ENCODE measurements at regions not wholly inside any gene's neighbourhood (a gene's known extent, or its start where the extent isn't known, plus 50 kb on each side); places are given as distances from the start of the nearest gene placed in this dataset.
A peak's percentile ranks its signal among the peaks of the same experiment; 100 is the strongest.

DNA sequence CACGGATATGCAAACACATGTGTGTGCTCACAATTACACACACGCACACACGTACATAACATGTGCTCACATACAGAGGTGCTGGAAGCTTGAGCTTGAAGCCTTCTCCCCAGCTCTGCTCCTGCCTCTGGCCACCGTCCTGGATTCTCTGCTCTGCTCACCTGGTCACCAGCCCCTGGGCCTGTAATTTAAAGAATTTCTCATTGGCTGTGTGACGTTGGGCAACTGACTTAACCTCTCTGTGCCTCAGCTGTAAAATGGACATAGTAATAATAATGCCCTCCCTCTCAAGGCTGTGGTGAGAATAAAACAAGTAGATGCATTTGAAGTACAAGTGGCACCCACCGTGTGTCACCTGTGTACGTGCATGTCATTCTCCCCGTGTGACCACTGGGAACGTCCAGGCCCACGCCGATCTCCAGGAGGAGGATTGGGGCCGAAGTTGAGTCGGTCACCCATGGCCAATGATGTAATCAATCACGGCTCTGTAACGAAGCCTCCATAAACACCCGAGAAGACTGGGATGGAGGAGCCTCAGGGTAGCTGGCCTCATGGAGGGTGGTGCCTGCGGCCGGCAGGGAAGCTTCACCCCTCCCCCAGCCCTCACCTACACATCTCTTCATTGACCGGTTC, 160.9 kb upstream of the AFDN start:
- ChIA-PET POLR2A (no interaction called here), CTCF (no interaction called here)
- H3K27ac ChIP-seq (ENCODE audit: extremely low read depth, low read depth, low read length) = no peak overlapping the region
- H3K4me3 ChIP-seq (ENCODE audit: low read depth, low read length) = no peak overlapping the region
- H3K9me3 ChIP-seq (ENCODE audit: control insufficient read depth, insufficient read depth, low read depth, low read length) = no peaks in the 10 kb centered on the region
- H3K4me1 ChIP-seq (ENCODE audit: control insufficient read depth, insufficient read depth, low read length) = no peaks in the 10 kb centered on the region
- H3K36me3 ChIP-seq (ENCODE audit: control insufficient read depth in 2 of 2, insufficient read depth in 1 of 2, low read length in 2 of 2) = no peaks in the 10 kb centered on the region
- TF ChIP-seq ZIC2 (tag by site-specific recombination; IDR thresholded peaks at IDR 0.05) (no peak), ZNF768 (tag by site-specific recombination; IDR thresholded peaks at IDR 0.05) (peak; percentile 81)

DNA sequence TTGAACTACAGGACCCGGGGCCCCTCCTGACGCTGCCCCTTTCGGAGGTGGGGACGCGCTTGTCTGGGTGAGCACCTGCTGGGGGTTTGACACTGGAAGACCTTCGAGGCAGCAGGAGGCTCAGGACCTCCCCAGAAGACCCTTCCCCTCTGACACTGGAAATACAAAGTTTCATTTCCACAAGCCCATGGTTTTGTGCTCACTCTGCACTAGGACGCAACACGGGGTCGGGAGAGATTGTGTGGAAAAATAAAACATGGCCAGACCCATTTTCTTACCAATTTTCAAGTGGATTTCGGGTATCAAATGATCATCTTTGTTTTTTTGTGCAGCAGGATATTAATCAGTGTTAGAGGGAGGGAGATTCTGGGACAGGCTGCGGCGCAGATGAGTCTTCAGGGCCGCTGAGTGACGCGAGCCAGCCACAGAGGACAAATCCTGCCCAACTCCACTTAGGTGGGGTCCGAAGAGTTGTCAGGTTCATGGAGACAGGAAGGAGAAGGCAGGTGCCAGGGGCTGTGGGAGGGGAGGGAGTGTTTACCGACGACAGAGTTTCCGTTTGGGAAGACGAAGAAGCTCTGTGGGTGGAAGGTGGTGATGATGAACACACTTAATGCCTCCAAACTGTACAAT, 160.0 kb upstream of the AFDN start:
- ChIA-PET CTCF (interaction anchor here (0.6 kb wide), 1 partner anchor 231 kb away, joined by 4 read pairs; no protein-coding TSS in a partner anchor), POLR2A (no interaction called here)
- Histone ChIP-seq H3K36me3 (ENCODE audit: control insufficient read depth in 2 of 2, insufficient read depth in 1 of 2, low read length in 2 of 2) (no peaks in the 10 kb centered on the region), H3K27ac (ENCODE audit: extremely low read depth, low read depth, low read length) (no peak overlapping the region), H3K9me3 (ENCODE audit: control insufficient read depth, insufficient read depth, low read depth, low read length) (no peaks in the 10 kb centered on the region), H3K4me1 (ENCODE audit: control insufficient read depth, insufficient read depth, low read length) (no peaks in the 10 kb centered on the region), H3K4me3 (ENCODE audit: low read depth, low read length) (no peak overlapping the region)
- TF ChIP-seq GLI2 (tag by site-specific recombination; IDR thresholded peaks at IDR 0.05; ENCODE audit: borderline replicate concordance, low read depth) = no peak

- Histone ChIP-seq H3K4me3 (ENCODE audit: low read depth, low read length) (no peak overlapping the region), H3K4me1 (ENCODE audit: control insufficient read depth, insufficient read depth, low read length) (no peaks in the 10 kb centered on the region), H3K9me3 (ENCODE audit: control insufficient read depth, insufficient read depth, low read depth, low read length) (no peaks in the 10 kb centered on the region), H3K36me3 (ENCODE audit: control insufficient read depth in 2 of 2, insufficient read depth in 1 of 2, low read length in 2 of 2) (no peaks in the 10 kb centered on the region), H3K27ac (ENCODE audit: extremely low read depth, low read depth, low read length) (no peak overlapping the region)
- POLR2A ChIA-PET = no interaction called here
- CTCF ChIA-PET = interaction anchor here (0.6 kb wide), 1 partner anchor 230 kb away, joined by 4 read pairs; no protein-coding TSS in a partner anchor
- TF ChIP-seq SP3 (tag by site-specific recombination; IDR thresholded peaks at IDR 0.05) (no peak), ZBTB8A (tag by site-specific recombination; IDR thresholded peaks at IDR 0.05) (no peak), ZNF274 (IDR thresholded peaks at IDR 0.05; ENCODE audit: low read length) (no peak), ZNF274 (tag by site-specific recombination; IDR thresholded peaks at IDR 0.05; ENCODE audit: borderline replicate concordance) (no peak), ZFHX2 (tag by site-specific recombination; conservative IDR thresholded peaks at IDR 0.05) (no peak), ZNF777 (tag by site-specific recombination; IDR thresholded peaks at IDR 0.05; ENCODE audit: borderline replicate concordance) (no peak)
- TF ChIP-seq, protein P1, sequence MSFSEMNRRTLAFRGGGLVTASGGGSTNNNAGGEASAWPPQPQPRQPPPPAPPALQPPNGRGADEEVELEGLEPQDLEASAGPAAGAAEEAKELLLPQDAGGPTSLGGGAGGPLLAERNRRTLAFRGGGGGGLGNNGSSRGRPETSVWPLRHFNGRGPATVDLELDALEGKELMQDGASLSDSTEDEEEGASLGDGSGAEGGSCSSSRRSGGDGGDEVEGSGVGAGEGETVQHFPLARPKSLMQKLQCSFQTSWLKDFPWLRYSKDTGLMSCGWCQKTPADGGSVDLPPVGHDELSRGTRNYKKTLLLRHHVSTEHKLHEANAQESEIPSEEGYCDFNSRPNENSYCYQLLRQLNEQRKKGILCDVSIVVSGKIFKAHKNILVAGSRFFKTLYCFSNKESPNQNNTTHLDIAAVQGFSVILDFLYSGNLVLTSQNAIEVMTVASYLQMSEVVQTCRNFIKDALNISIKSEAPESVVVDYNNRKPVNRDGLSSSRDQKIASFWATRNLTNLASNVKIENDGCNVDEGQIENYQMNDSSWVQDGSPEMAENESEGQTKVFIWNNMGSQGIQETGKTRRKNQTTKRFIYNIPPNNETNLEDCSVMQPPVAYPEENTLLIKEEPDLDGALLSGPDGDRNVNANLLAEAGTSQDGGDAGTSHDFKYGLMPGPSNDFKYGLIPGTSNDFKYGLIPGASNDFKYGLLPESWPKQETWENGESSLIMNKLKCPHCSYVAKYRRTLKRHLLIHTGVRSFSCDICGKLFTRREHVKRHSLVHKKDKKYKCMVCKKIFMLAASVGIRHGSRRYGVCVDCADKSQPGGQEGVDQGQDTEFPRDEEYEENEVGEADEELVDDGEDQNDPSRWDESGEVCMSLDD (tag by site-specific recombination; IDR thresholded peaks at IDR 0.05) = no peak
Observed at GRCh38 chr6:167667204-167668018, 159.3 kb upstream of the AFDN start.

DNA sequence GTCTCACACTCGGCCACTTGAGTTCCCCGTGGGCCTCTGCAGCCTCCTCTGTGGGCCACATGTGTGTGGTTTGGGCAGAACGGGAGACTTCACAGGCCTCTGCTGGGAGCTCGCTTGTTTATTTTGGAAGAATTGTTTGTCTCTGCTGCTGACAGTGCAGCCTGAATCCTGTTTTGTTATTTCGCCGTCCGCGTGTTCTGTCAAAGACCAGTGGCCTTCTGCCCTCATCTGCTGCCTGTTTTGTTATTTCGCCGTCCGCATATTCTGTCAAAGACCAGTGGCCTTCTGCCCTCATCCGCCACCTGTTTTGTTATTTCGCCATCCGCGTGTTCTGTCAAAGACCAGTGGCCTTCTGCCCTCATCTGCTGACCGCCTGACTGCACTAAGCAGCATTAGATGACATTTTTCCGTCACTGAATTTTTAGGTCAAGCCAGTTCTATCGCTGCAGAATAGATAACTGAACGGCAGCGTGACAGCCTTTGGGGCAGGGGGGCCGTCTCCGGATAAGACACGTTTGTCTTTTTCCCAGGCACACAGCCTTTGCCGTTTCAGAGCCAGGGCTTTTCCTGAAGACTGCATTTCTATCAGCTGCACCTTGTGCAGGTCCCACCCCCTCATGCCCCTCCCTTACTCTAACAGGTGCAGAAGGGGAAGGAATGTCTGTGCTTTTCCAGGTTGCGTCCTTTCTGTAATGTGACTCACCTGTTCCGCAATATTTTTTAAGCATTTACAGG, 158.5 kb upstream of the AFDN start:
- Histone ChIP-seq H3K36me3 (ENCODE audit: control insufficient read depth in 2 of 2, insufficient read depth in 1 of 2, low read length in 2 of 2) (no peaks in the 10 kb centered on the region), H3K27ac (ENCODE audit: extremely low read depth, low read depth, low read length) (no peak overlapping the region), H3K4me1 (ENCODE audit: control insufficient read depth, insufficient read depth, low read length) (no peaks in the 10 kb centered on the region), H3K4me3 (ENCODE audit: low read depth, low read length) (no peak overlapping the region), H3K9me3 (ENCODE audit: control insufficient read depth, insufficient read depth, low read depth, low read length) (no peaks in the 10 kb centered on the region)
- POLR2A ChIA-PET = no interaction called here
- CTCF ChIA-PET = interaction anchor here (0.6 kb wide), 1 partner anchor 99 kb away, joined by 3 read pairs; no protein-coding TSS in a partner anchor
- TF ChIP-seq, protein P2, sequence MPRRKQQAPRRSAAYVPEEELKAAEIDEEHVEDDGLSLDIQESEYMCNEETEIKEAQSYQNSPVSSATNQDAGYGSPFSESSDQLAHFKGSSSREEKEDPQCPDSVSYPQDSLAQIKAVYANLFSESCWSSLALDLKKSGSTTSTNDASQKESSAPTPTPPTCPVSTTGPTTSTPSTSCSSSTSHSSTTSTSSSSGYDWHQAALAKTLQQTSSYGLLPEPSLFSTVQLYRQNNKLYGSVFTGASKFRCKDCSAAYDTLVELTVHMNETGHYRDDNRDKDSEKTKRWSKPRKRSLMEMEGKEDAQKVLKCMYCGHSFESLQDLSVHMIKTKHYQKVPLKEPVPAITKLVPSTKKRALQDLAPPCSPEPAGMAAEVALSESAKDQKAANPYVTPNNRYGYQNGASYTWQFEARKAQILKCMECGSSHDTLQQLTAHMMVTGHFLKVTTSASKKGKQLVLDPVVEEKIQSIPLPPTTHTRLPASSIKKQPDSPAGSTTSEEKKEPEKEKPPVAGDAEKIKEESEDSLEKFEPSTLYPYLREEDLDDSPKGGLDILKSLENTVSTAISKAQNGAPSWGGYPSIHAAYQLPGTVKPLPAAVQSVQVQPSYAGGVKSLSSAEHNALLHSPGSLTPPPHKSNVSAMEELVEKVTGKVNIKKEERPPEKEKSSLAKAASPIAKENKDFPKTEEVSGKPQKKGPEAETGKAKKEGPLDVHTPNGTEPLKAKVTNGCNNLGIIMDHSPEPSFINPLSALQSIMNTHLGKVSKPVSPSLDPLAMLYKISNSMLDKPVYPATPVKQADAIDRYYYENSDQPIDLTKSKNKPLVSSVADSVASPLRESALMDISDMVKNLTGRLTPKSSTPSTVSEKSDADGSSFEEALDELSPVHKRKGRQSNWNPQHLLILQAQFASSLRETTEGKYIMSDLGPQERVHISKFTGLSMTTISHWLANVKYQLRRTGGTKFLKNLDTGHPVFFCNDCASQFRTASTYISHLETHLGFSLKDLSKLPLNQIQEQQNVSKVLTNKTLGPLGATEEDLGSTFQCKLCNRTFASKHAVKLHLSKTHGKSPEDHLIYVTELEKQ (tag by site-specific recombination; IDR thresholded peaks at IDR 0.05; ENCODE audit: borderline replicate concordance) = no peak
- TF ChIP-seq ZSCAN23 (tag by site-specific recombination; IDR thresholded peaks at IDR 0.05) = no peak
- TF ChIP-seq, protein P3, sequence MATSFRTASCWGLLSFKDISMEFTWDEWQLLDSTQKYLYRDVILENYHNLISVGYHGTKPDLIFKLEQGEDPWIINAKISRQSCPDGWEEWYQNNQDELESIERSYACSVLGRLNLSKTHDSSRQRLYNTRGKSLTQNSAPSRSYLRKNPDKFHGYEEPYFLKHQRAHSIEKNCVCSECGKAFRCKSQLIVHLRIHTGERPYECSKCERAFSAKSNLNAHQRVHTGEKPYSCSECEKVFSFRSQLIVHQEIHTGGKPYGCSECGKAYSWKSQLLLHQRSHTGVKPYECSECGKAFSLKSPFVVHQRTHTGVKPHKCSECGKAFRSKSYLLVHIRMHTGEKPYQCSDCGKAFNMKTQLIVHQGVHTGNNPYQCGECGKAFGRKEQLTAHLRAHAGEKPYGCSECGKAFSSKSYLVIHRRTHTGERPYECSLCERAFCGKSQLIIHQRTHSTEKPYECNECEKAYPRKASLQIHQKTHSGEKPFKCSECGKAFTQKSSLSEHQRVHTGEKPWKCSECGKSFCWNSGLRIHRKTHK (tag by site-specific recombination; IDR thresholded peaks at IDR 0.05) = no peak
